ENCODE measurements at regions not wholly inside any gene's neighbourhood (a gene's known extent, or its start where the extent isn't known, plus 50 kb on each side); places are given as distances from the start of the nearest gene placed in this dataset.

DNA sequence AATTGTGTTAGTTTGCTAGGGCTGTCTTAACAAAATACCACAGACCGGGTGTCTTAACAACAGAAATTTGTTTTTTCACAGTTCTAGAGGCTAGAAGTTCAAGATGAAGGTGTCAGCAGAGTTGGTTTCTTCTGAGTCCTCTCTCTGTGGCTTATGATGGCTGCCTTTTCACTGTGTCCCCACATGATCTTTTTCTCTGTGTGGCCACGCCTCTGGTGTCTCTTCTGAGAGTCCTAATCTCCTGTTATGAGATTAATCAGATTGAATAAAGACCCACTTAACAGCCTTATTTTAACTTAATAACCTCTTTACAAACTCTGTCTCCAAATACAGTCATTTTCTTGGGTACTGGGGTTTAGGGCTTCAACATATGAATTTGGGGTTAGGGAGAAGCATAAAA is 561.1 kb downstream of the NR2F1-AS1 start:
- TF ChIP-seq EZH2 (IDR thresholded peaks at IDR 0.05; ENCODE audit: borderline replicate concordance, low read length), result no peak
- TF ChIP-seq, protein P1, sequence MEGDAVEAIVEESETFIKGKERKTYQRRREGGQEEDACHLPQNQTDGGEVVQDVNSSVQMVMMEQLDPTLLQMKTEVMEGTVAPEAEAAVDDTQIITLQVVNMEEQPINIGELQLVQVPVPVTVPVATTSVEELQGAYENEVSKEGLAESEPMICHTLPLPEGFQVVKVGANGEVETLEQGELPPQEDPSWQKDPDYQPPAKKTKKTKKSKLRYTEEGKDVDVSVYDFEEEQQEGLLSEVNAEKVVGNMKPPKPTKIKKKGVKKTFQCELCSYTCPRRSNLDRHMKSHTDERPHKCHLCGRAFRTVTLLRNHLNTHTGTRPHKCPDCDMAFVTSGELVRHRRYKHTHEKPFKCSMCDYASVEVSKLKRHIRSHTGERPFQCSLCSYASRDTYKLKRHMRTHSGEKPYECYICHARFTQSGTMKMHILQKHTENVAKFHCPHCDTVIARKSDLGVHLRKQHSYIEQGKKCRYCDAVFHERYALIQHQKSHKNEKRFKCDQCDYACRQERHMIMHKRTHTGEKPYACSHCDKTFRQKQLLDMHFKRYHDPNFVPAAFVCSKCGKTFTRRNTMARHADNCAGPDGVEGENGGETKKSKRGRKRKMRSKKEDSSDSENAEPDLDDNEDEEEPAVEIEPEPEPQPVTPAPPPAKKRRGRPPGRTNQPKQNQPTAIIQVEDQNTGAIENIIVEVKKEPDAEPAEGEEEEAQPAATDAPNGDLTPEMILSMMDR (IDR thresholded peaks at IDR 0.05; ENCODE audit: low read length), result no peak

DNA sequence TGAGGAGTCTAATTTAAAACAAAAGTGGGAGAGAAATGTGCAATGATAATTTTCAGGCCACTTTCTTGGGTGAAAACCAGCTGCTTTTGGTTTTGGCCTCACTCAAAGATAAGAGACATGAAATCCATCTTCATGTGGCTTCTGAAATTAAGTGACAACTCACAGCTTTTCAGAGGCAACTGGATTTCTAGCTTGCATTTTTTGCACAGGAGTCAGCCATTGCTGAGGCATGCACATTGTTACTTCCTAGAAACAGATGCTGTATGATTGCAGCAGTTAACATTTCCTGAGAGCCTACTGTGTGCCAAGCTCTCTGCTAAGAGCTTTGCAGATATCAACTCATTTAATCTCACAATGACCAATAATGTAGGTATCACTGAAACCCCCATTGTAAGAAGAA is 562.6 kb downstream of the NR2F1-AS1 start:
- Histone ChIP-seq H3K27ac (ENCODE audit: low read depth, low read length, poor library complexity, severe bottlenecking) (no peak overlapping the region), H3K9ac (ENCODE audit: low read length) (no peak overlapping the region), H4K20me1 (ENCODE audit: insufficient read depth, low read length) (no peaks in the 10 kb centered on the region), H3F3A (ENCODE audit: insufficient read depth, low read length) (no peaks in the 10 kb centered on the region), H3K27me3 (ENCODE audit: insufficient read depth, low read length) (no peaks in the 10 kb centered on the region), H2AFZ (ENCODE audit: low read length) (no peak overlapping the region), H3K9me3 (ENCODE audit: low read length) (no peaks in the 10 kb centered on the region), H3K79me2 (ENCODE audit: insufficient read depth, low read length) (no peaks in the 10 kb centered on the region), H3K9me2 (ENCODE audit: low read depth, low read length) (no peaks in the 10 kb centered on the region), H3K4me1 (ENCODE audit: insufficient read depth, low read length, severe bottlenecking) (no peaks in the 10 kb centered on the region), H3K36me3 (ENCODE audit: insufficient read depth, low read length) (no peaks in the 10 kb centered on the region), H3K4me2 (ENCODE audit: low read length) (no peak overlapping the region), H3K4me3 (ENCODE audit: low read depth, low read length, poor library complexity, severe bottlenecking) (no peak overlapping the region)
- TF ChIP-seq EZH2 (IDR thresholded peaks at IDR 0.05; ENCODE audit: borderline replicate concordance, low read length), result no peak
- TF ChIP-seq, protein P1 (IDR thresholded peaks at IDR 0.05; ENCODE audit: low read length), result no peak

More for the DNA sequence above, 561.1 kb downstream of the NR2F1-AS1 start:
- no peak overlapping the region for H2AFZ ChIP-seq (ENCODE audit: low read length)
- no peak overlapping the region for H3K4me2 ChIP-seq (ENCODE audit: low read length)
- H3K9ac ChIP-seq (ENCODE audit: low read length), result no peak overlapping the region
- no peaks in the 10 kb centered on the region for H3K4me1 ChIP-seq (ENCODE audit: insufficient read depth, low read length, severe bottlenecking)
- no peaks in the 10 kb centered on the region for H3K79me2 ChIP-seq (ENCODE audit: insufficient read depth, low read length)
- H3K4me3 ChIP-seq (ENCODE audit: low read depth, low read length, poor library complexity, severe bottlenecking), result no peak overlapping the region
- H3K9me2 ChIP-seq (ENCODE audit: low read depth, low read length), result no peaks in the 10 kb centered on the region
- H3F3A ChIP-seq (ENCODE audit: insufficient read depth, low read length), result no peaks in the 10 kb centered on the region
- H4K20me1 ChIP-seq (ENCODE audit: insufficient read depth, low read length), result no peaks in the 10 kb centered on the region
- no peaks in the 10 kb centered on the region for H3K9me3 ChIP-seq (ENCODE audit: low read length)
- H3K27ac ChIP-seq (ENCODE audit: low read depth, low read length, poor library complexity, severe bottlenecking), result no peak overlapping the region
- H3K27me3 ChIP-seq (ENCODE audit: insufficient read depth, low read length), result no peaks in the 10 kb centered on the region
- H3K36me3 ChIP-seq (ENCODE audit: insufficient read depth, low read length), result no peaks in the 10 kb centered on the region

DNA sequence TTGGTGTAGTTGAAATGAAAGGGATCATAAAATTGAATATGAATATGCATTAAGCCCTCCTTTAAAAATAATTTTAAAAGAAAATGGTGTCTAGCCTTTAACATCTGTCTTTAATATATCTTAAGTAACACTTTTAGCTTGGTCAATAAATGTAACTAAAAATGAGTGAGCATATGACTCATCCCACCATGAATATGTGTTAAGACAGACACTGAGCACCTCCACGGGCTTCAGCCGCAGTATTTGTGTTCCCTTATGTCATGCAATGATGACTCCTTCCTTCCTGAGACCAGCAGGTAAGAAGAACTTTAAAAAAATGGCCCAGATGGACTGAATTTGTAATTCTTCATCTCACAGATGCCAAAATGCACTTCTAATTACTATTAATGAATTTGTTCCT is 563.2 kb downstream of the NR2F1-AS1 start:
- H3K79me2 ChIP-seq (ENCODE audit: insufficient read depth, low read length), result no peaks in the 10 kb centered on the region
- H4K20me1 ChIP-seq (ENCODE audit: insufficient read depth, low read length), result no peaks in the 10 kb centered on the region
- H3K9me3 ChIP-seq (ENCODE audit: low read length), result no peaks in the 10 kb centered on the region
- no peak overlapping the region for H2AFZ ChIP-seq (ENCODE audit: low read length)
- H3K4me2 ChIP-seq (ENCODE audit: low read length), result no peak overlapping the region
- no peak overlapping the region for H3K4me3 ChIP-seq (ENCODE audit: low read depth, low read length, poor library complexity, severe bottlenecking)
- no peak overlapping the region for H3K9ac ChIP-seq (ENCODE audit: low read length)
- H3K27ac ChIP-seq (ENCODE audit: low read depth, low read length, poor library complexity, severe bottlenecking), result no peak overlapping the region
- no peaks in the 10 kb centered on the region for H3F3A ChIP-seq (ENCODE audit: insufficient read depth, low read length)
- no peaks in the 10 kb centered on the region for H3K4me1 ChIP-seq (ENCODE audit: insufficient read depth, low read length, severe bottlenecking)
- no peaks in the 10 kb centered on the region for H3K27me3 ChIP-seq (ENCODE audit: insufficient read depth, low read length)
- H3K36me3 ChIP-seq (ENCODE audit: insufficient read depth, low read length), result no peaks in the 10 kb centered on the region
- H3K9me2 ChIP-seq (ENCODE audit: low read depth, low read length), result no peaks in the 10 kb centered on the region
- TF ChIP-seq, protein P1 (IDR thresholded peaks at IDR 0.05; ENCODE audit: low read length), result no peak
- no peak for TF ChIP-seq EZH2 (IDR thresholded peaks at IDR 0.05; ENCODE audit: borderline replicate concordance, low read length)

All from OCI-LY1 (cell line).